ENCODE measurements at regions not wholly inside any gene's neighbourhood (a gene's known extent, or its start where the extent isn't known, plus 50 kb on each side); places are given as distances from the start of the nearest gene placed in this dataset.

DNA sequence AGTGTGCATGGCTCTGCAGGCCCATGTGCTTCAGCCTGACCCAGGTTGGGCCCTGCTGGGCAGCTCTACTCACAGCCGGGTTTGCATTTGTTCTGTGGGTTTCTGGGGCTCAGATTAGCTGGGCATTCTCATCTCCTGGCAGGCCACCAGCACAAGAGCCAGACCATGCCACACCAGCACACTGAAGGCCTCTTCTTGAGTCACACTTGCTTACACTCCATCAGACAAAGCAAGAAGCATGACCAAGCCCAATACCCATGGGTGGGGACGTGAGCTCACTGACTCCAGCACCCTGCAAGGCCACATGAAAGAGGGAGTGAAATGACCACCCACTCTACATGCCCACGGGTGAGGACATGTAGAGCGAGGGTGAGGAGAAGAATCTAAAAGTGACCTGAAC is 257.8 kb upstream of the PPP2R2D start:
- TF ChIP-seq, protein P1, sequence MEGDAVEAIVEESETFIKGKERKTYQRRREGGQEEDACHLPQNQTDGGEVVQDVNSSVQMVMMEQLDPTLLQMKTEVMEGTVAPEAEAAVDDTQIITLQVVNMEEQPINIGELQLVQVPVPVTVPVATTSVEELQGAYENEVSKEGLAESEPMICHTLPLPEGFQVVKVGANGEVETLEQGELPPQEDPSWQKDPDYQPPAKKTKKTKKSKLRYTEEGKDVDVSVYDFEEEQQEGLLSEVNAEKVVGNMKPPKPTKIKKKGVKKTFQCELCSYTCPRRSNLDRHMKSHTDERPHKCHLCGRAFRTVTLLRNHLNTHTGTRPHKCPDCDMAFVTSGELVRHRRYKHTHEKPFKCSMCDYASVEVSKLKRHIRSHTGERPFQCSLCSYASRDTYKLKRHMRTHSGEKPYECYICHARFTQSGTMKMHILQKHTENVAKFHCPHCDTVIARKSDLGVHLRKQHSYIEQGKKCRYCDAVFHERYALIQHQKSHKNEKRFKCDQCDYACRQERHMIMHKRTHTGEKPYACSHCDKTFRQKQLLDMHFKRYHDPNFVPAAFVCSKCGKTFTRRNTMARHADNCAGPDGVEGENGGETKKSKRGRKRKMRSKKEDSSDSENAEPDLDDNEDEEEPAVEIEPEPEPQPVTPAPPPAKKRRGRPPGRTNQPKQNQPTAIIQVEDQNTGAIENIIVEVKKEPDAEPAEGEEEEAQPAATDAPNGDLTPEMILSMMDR (IDR thresholded peaks at IDR 0.05; ENCODE audit: borderline replicate concordance, insufficient read depth, low read depth, low read length): no peak
- H3K4me3 ChIP-seq (ENCODE audit: low read depth, low read length): no peak overlapping the region

DNA sequence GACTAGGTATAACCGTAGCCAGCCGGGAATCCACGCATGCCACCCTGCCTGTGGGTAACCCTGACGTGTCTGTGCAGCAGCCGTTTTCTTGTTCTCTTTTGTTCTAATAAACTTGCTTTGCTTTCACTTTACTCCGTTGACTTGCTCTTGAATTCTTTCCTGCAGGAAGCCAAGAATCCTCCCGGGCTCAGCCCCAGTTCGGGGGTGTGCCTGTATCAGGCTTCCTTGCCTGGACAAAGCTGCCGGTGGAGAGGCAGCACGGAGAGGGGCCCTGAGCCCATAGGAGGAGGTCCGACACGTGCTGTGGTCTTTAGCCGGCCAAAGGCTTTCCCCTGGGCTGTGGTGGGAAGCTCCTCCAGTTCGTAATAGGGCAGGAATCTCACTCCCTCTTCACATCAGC is 256.5 kb upstream of the PPP2R2D start:
- TF ChIP-seq, protein P1 (IDR thresholded peaks at IDR 0.05; ENCODE audit: borderline replicate concordance, insufficient read depth, low read depth, low read length): no peak
- H3K4me3 ChIP-seq (ENCODE audit: low read depth, low read length): no peak overlapping the region

DNA sequence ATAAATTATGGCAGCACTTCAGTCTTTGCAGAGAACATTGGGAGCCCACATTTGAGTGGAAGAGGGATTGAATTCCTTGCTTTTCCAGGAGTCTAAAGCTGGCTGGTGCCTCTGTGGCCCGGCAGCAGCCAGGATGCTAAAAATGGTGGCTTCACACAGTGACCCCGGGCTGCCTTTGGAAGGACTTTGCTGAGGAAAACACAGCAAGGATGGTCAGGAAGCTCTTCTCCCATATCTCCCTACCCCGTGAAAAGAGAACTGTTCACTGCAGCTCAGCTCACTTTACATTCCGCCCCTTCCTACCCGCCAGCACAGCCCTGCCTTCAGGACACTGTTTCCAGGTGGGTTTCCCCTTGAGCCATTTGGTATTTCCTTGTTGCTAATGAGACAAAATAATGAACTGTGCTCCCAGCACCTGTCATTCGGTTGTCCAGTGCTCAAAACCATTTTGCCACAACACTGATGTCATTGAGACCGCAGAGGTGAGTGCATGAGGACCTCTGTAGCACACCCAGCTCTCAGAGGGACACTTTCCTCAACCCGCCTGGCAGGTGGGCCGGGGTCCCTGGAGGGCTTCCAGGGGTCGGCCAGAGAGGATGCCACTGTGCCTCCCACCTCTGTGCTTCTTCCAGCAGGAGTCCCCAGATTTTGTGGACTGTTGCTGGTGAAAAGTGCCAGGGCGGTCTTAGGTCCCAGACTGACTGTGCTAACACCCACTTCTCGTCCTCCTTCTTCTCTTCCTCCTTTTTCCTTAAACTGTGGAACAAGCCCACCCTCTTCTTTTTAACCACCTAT is 255.7 kb upstream of the PPP2R2D start:
- TF ChIP-seq, protein P1 (IDR thresholded peaks at IDR 0.05; ENCODE audit: borderline replicate concordance, insufficient read depth, low read depth, low read length): no peak
- H3K4me3 ChIP-seq (ENCODE audit: low read depth, low read length): no peak overlapping the region

DNA sequence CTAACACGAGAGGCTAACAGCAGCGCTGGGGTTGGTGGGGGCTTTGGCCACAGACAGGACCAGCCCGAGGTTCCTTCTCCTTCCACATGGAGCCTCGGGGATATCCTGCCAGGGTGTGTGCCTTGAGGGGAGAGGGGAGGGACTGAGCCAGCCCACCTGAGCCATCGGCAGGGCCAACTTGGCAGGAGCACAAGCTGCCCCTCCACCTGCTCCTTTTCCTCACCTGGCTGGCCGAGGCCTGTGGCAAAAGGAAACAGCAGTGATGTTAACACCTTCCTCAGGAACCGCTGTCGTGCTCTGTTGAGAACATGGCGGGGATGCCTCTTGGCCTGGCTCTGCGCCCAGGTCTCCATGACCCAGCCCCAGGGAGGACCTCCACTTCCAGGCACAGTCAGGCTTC is 255.1 kb upstream of the PPP2R2D start:
- TF ChIP-seq, protein P1 (IDR thresholded peaks at IDR 0.05; ENCODE audit: borderline replicate concordance, insufficient read depth, low read depth, low read length): no peak
- no peak overlapping the region for H3K4me3 ChIP-seq (ENCODE audit: low read depth, low read length)

DNA sequence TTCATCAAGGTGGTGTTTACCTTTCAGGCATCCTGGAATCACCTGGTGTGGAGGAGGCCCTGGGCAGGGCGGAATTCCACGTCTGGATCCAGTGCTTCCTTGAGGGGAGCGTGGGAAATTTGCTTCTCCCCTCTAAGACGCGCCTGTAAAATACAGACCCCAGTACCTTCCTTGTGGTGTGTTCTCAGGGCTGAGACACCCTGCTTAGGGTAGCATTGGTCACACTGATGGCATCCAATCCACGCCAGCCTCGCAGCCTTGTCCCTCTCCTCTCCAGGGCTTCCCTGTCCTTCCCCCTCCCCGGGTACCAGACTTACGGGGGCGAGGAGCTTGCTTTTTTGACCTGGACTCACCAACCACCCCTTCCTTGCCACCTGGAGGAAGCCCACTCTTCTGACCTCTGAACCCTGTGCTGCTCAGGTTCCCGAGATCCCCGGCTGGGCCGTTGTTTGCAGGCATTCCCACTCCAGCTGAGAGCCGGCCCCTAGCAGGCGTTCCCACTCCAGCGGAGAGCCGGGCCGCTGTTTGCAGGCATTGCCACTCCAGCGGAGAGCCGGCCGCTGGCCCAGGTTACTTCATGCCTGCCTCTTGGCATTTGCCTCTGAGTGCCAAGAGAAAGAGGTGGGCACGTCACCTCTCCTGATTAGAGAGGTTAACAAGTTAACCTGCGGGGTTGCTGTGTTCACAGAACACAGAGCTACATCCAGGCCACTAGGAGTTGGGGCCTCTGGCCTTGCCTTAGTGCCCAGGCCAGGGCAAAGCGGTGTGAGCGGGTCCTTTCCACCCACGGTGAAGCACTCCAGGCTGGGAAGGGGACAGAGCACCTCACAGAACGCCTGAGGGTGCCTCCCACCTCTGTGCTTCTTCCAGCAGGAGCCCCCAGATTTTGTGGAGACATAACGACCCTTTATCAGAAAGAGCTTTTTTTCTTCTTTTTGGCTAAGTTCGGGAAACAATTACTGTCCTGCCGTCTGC is 254.0 kb upstream of the PPP2R2D start:
- TF ChIP-seq, protein P1 (IDR thresholded peaks at IDR 0.05; ENCODE audit: borderline replicate concordance, insufficient read depth, low read depth, low read length): no peak
- H3K4me3 ChIP-seq (ENCODE audit: low read depth, low read length): no peak overlapping the region

DNA sequence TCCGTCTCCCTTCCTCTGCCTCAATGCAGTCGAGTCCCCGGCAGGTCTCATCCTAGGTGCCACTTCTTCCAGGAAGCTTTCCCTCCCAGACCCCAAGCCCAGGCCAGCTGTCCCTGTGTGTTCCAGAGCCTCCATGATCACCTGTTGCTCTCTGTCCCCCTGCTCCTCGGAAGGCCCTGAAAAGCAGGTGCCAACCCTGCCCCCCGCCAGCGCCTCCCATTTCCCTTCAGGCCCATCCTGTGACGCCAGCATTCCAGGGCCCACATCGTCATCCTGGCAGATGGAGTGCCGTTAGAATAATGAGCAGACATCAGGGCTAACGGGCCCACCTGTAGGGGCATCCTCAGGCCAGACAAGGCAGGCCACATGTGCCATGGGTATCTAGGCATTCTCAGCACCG is 253.0 kb upstream of the PPP2R2D start:
- TF ChIP-seq, protein P1 (IDR thresholded peaks at IDR 0.05; ENCODE audit: borderline replicate concordance, insufficient read depth, low read depth, low read length): no peak
- H3K4me3 ChIP-seq (ENCODE audit: low read depth, low read length): no peak overlapping the region
